ENCODE measurements at regions not wholly inside any gene's neighbourhood (a gene's known extent, or its start where the extent isn't known, plus 50 kb on each side); places are given as distances from the start of the nearest gene placed in this dataset.
A peak's percentile ranks its signal among the peaks of the same experiment; 100 is the strongest.

- TF ChIP-seq PTRF (tag; IDR thresholded peaks at IDR 0.05) (peak; percentile 59), CBX1 (IDR thresholded peaks at IDR 0.05; ENCODE audit: low read depth) (no peak), PTTG1 (tag; IDR thresholded peaks at IDR 0.05; ENCODE audit: low read depth) (0 out of 2 replicates have a peak, but pooled peaks have one; percentile 57), MTA2 (IDR thresholded peaks at IDR 0.05; ENCODE audit: low read depth) (peak; percentile 49), ZNF79 (CRISPR knock-in tag; IDR thresholded peaks at IDR 0.05; ENCODE audit: low read depth) (no peak), ZKSCAN8 (CRISPR knock-in tag; IDR thresholded peaks at IDR 0.05) (0 out of 2 replicates have a peak, but pooled peaks have one; percentile 18), ZNF239 (CRISPR knock-in tag; IDR thresholded peaks at IDR 0.05) (peak; percentile 40; the same call in 1 of the 2 replicates), NR2C2 (CRISPR knock-in tag; IDR thresholded peaks at IDR 0.05) (peak; percentile 92), NR2C2 (tag; IDR thresholded peaks at IDR 0.05) (peak; percentile 99), ARID1B (IDR thresholded peaks at IDR 0.05) (peak; percentile 50), ZNF589 (CRISPR knock-in tag; IDR thresholded peaks at IDR 0.05; ENCODE audit: low read depth) (peak; percentile 79; the same call in 1 of the 2 replicates), EP400 (IDR thresholded peaks at IDR 0.05) (0 out of 2 replicates have a peak, but pooled peaks have one; percentile 4), DMBX1 (CRISPR knock-in tag; IDR thresholded peaks at IDR 0.05; ENCODE audit: borderline replicate concordance) (peak; percentile 60; the same call in 1 of the 2 replicates), SMAD4 (CRISPR knock-in tag; conservative IDR thresholded peaks at IDR 0.05) (0 out of 2 replicates have a peak, but pooled peaks have one; percentile 38), GATA2 (CRISPR knock-in tag; IDR thresholded peaks at IDR 0.05) (no peak), SMARCE1 (IDR thresholded peaks at IDR 0.05) (peak; percentile 44; the same call in 1 of the 2 replicates), ZNF766 (CRISPR knock-in tag; conservative IDR thresholded peaks at IDR 0.05) (peak; percentile 77; the same call in 1 of the 2 replicates), ZNF644 (tag; IDR thresholded peaks at IDR 0.05; ENCODE audit: low read depth) (0 out of 2 replicates have a peak, but pooled peaks have one; percentile 32), EP300 (IDR thresholded peaks at IDR 0.05; ENCODE audit: low read length) (peak; percentile 54), DPF2 (IDR thresholded peaks at IDR 0.05) (peak; percentile 74), ATF1 (CRISPR knock-in tag; IDR thresholded peaks at IDR 0.05) (no peak), ATF1 (tag; IDR thresholded peaks at IDR 0.05) (0 out of 2 replicates have a peak, but pooled peaks have one; percentile 19), SPI1 (IDR thresholded peaks at IDR 0.05; ENCODE audit: borderline replicate concordance, low read depth, low read length) (peak; percentile 35; the same call in 1 of the 2 replicates), SMAD3 (CRISPR knock-in tag; conservative IDR thresholded peaks at IDR 0.05) (0 out of 2 replicates have a peak, but pooled peaks have one; percentile 32), FOXK1 (CRISPR knock-in tag; IDR thresholded peaks at IDR 0.05; ENCODE audit: borderline replicate concordance) (no peak), CREM (IDR thresholded peaks at IDR 0.05; ENCODE audit: low read depth) (peak; percentile 58), HINFP (tag; conservative IDR thresholded peaks at IDR 0.05; ENCODE audit: low read depth) (peak; percentile 53; the same call in 1 of the 2 replicates), ZNF707 (CRISPR knock-in tag; conservative IDR thresholded peaks at IDR 0.05) (no peak), ZNF277 (CRISPR knock-in tag; IDR thresholded peaks at IDR 0.05; ENCODE audit: borderline replicate concordance) (no peak)
Observed at GRCh38 chr5:68424799-68425537, 209.4 kb downstream of the PIK3R1 start (continued).

Data from K562 (cell line).